Activated CD8-positive, alpha-beta memory T cell treated with anti-CD3 and anti-CD28 coated beads, Interleukin-2, amount 10 ng/mL, durations not matched to agents 7 days and 5 days (primary cell): ENCODE measurements at regions not wholly inside any gene's neighbourhood (a gene's known extent, or its start where the extent isn't known, plus 50 kb on each side); places are given as distances from the start of the nearest gene placed in this dataset.
"Not testable (repeated sequence)": the region's sequence is repeated elsewhere in the genome, so short reads cannot be mapped to it uniquely, and the experiment has no call there.

Experiments
- ATAC-seq: fragments of 150-1000 bp; cut with Tn5 transposase; one replicate; pipeline ENCODE4 v1.10.0; 2021; ENCODE audit warnings: moderate library complexity
- CTCF ChIA-PET: fragments of 350-600 bp; sonication (Branson Sonifier 250); formaldehyde crosslinking; loops from one replicate; lab custom pipeline; 2021; ENCODE audit warnings: antibody characterized with exemption; lab: Charles Lee
- DNase-seq: peaks from one replicate; pipeline ENCODE4 v3.0.0-alpha.2; 2020
- H3K27ac Mint-ChIP-seq: one replicate; pipeline ENCODE4 v1.8.0; 2021; ENCODE audit warnings: mild to moderate bottlenecking, mixed read lengths
- H3K27me3 Mint-ChIP-seq: one replicate; pipeline ENCODE4 v1.8.0; 2021; ENCODE audit warnings: mixed read lengths
- H3K36me3 Mint-ChIP-seq: one replicate; pipeline ENCODE4 v1.8.0; 2021; ENCODE audit warnings: mild to moderate bottlenecking, mixed read lengths
- H3K4me1 Mint-ChIP-seq: one replicate; pipeline ENCODE4 v1.8.0; 2021; ENCODE audit warnings: mixed read lengths
- H3K4me3 Mint-ChIP-seq: one replicate; pipeline ENCODE4 v1.8.0; 2021; ENCODE audit warnings: mild to moderate bottlenecking, moderate library complexity, mixed read lengths
- H3K9me3 Mint-ChIP-seq: one replicate; pipeline ENCODE4 v1.8.0; 2022; ENCODE audit warnings: low read depth, mixed read lengths

DNA sequence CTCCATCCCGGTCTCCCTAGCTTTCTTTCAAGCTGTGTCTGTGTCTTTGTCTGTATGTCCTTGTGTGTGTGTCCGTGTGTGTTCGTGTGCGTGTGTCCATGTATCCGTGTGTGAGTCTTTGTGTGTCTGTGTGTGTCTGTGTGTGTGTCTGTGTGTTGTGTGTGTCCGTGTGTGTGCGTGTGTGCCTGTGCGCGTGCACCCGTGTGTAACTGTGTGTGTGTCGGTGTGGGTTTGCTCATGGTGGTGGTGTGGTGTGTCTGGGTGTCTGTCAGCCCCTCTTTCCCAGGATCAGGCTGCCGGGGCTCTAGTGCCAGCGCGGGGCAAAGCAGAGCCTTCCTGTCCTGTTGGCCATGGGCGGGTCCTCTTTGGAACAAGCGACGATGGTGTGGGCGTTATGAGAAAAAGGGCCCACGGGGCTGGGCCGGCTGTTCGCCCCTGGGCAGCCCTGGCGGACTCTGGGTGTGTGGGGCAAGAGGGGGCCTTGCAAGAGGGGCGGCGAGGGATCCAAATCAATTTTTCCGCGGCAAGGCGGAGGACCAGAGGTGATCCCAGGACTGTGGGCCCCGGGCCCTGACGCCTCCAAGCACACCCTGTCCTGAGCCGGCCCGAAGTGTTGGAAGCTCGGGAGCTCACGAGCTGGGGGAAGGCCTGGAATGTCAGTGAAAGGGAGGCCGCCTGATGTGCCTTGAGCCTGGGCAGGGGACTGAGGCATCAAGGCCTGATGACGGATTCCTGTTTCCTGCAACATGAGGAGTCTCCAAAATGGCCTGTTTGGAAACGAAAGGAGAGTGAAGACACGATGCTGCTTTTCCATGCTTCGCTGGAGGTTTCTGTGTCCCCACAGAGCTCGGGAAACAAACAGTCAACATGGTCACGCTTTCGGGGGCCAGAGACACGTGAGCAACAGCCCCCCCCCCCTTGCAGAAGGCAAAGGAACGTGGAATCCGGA lies 3929.2 kb upstream of the OR11H1 start:
- peaks cover 6% of the 10 kb centered on the region for H3K36me3 Mint-ChIP-seq
- CTCF ChIA-PET: no interaction called here
- DNase-seq (no peak), ATAC-seq (no peak)
- no peak overlapping the region for H3K27ac Mint-ChIP-seq
- H3K4me1 Mint-ChIP-seq: no peaks in the 10 kb centered on the region
- no peak overlapping the region for H3K4me3 Mint-ChIP-seq
- peaks cover 20% of the 10 kb centered on the region for H3K9me3 Mint-ChIP-seq
- H3K27me3 Mint-ChIP-seq: no peaks in the 10 kb centered on the region

GRCh38 chr22:11599456-11599855 lies 3928.5 kb upstream of the OR11H1 start:
- H3K27me3 Mint-ChIP-seq, H3K4me1 Mint-ChIP-seq: not testable (repeated sequence)
- peaks cover 22% of the 10 kb centered on the region for H3K9me3 Mint-ChIP-seq

GRCh38 chr22:11600161-11600560 lies 3927.8 kb upstream of the OR11H1 start:
- H3K27me3 Mint-ChIP-seq, H3K4me1 Mint-ChIP-seq, DNase-seq, H3K36me3 Mint-ChIP-seq, CTCF ChIA-PET, ATAC-seq, H3K27ac Mint-ChIP-seq, H3K4me3 Mint-ChIP-seq: not testable (repeated sequence)
- H3K9me3 Mint-ChIP-seq: peaks cover 18% of the 10 kb centered on the region

More at GRCh38 chr22:11599456-11599855, 3928.5 kb upstream of the OR11H1 start:
- CTCF ChIA-PET, H3K4me3 Mint-ChIP-seq, H3K36me3 Mint-ChIP-seq, DNase-seq, H3K27ac Mint-ChIP-seq, ATAC-seq: not testable (repeated sequence)

DNA sequence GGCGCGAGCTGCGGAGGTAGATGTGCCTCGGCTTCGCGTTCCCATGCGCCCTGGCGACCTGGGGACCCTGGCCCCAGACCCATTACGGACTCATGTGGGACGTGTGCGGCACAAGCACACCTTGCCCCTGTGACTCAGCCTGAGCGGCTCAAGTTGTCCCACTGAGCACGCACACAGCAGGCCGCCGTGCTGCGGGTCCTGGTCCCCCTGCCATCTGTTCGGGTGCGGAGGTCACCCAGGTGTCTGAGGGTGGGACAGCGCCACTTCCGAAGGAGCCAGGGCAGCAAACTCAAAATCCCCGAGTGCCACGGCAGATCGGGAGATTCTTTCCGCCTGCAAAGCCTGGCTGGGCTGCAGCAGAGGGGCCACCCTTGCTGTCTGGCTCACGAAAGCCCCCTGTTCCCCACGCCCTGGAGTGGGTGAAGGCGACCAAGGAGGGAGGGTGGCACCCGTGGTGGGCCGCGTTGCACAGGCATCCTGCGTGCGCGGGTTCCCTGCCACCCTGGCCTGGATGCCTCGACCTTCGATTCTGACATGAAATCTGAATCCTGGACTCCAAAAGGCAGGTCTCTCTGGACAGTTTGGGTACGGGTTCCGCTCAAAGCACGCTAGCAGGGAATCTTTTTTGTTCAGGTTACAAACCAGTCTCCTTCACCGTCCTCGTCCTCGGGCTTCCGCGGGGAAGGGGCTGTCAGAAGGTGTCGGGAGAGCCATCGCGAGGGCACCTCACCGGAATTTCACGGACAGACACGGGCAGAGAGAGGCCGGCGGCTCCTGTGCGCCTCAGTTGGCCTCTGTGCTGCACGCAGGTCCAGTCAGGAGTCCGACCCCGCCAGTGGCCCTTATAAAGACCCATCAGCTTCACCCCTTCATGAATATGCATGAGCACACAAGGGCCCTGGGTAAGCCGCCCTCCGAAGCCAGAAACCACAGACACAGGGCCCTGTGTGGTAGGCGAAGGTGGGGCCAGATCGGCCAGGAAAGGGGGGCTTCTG lies 3926.8 kb upstream of the OR11H1 start:
- H3K27me3 Mint-ChIP-seq, CTCF ChIA-PET, H3K27ac Mint-ChIP-seq: not testable (repeated sequence)

DNA sequence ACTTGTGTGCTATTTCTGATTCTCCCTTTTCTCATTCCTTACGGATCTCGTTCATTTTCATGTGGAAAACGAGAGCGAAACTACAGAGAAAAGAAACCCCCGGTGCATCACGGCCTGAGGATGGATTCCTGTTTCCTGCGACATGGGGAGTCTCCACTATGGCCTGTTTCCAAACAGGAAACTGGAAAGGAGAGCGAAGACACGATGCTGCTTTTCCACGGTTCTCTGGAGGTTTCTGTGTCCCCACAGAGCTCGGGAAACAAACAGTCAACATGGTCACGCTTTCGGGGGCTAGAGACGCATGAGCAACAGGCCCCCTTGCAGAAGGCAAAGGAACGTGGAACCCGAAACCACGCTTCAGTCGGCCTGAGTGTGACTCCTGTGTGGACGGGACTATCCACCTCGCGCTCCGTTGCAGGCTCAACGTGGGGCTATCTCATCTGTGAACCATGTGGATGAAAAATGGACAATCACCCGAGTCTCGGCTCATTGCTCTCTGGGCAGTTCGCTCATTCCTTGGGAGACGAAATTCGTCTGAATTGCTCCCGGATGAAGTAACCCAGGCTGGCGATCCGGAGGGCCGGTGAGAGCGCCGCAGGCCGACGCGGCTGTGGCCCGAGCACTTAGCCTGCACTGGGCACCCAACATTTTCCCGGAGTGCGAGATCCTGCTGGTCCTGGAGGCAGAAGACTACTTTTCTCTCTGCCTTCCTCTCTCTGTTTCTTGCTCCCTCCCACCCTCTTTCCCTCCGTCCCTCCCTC lies 3923.2 kb upstream of the OR11H1 start:
- H3K4me1 Mint-ChIP-seq, H3K4me3 Mint-ChIP-seq, H3K36me3 Mint-ChIP-seq, ATAC-seq, H3K27ac Mint-ChIP-seq, H3K27me3 Mint-ChIP-seq, DNase-seq, CTCF ChIA-PET: not testable (repeated sequence)
- peaks cover 14% of the 10 kb centered on the region for H3K9me3 Mint-ChIP-seq

More for the DNA sequence above, 3926.8 kb upstream of the OR11H1 start:
- peaks cover 19% of the 10 kb centered on the region for H3K9me3 Mint-ChIP-seq
- not testable (repeated sequence) for H3K4me1 Mint-ChIP-seq, H3K36me3 Mint-ChIP-seq, DNase-seq, H3K4me3 Mint-ChIP-seq, ATAC-seq

DNA sequence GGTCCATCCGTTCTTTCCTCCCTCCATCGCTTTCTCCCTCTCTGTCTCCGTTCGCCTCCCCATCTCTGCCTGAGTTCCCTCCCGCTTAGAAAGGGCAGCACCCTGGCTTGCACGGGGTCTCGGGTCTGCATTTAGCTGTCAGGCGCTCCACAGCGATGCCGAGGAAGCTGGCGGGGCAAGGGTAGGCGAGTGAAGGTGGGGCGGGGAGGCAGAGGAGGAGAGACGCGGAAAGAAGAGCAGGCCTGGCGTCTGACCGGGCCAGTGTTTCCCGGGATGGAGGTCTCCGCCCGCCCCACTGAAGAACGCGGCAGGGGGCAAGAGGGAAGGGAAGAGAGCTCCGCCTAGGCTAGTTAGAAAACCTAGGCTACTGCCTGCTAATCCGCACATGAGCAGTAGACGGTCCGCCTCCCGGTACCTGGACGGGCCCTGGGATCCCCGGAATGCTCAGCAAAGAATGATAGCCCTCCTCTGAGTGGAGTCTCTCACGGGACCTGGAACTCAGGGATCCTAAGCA lies 3922.5 kb upstream of the OR11H1 start:
- H3K27me3 Mint-ChIP-seq: no peaks in the 10 kb centered on the region
- H3K4me1 Mint-ChIP-seq: no peaks in the 10 kb centered on the region
- peaks cover 17% of the 10 kb centered on the region for H3K9me3 Mint-ChIP-seq
- ATAC-seq: no peak
- DNase-seq: no peak
- no peak overlapping the region for H3K27ac Mint-ChIP-seq
- peaks cover 1% of the 10 kb centered on the region for H3K36me3 Mint-ChIP-seq
- CTCF ChIA-PET: no interaction called here
- H3K4me3 Mint-ChIP-seq: no peak overlapping the region

- H3K9me3 Mint-ChIP-seq: peaks cover 22% of the 10 kb centered on the region
- ATAC-seq, H3K4me3 Mint-ChIP-seq, DNase-seq, H3K27me3 Mint-ChIP-seq, H3K36me3 Mint-ChIP-seq, CTCF ChIA-PET, H3K27ac Mint-ChIP-seq, H3K4me1 Mint-ChIP-seq: not testable (repeated sequence)
These were observed 3921.7 kb upstream of the OR11H1 start for GRCh38 chr22:11606047-11607000.

DNA sequence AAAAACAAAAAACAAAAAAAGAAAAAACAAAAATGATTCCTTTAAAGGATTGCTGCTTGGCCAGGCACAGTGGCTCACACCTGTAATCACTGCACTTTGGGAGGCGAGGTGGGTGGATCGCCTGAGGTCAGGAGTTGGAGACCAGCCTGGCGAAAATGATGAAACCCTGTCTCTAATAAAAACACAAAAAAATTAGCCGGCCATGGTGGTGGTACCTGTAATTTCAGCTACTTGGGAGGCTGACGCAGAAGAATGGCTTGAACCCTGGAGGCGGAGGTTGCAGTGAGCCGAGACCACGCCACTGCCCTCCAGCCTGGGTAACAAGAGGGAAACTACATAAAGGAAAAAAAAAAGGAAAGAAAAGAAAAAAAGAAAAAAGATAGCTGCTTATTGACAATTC lies 3920.8 kb upstream of the OR11H1 start:
- H3K27me3 Mint-ChIP-seq, H3K4me1 Mint-ChIP-seq, H3K4me3 Mint-ChIP-seq, ATAC-seq, CTCF ChIA-PET, H3K36me3 Mint-ChIP-seq, H3K27ac Mint-ChIP-seq, DNase-seq: not testable (repeated sequence)
- peaks cover 28% of the 10 kb centered on the region for H3K9me3 Mint-ChIP-seq

DNA sequence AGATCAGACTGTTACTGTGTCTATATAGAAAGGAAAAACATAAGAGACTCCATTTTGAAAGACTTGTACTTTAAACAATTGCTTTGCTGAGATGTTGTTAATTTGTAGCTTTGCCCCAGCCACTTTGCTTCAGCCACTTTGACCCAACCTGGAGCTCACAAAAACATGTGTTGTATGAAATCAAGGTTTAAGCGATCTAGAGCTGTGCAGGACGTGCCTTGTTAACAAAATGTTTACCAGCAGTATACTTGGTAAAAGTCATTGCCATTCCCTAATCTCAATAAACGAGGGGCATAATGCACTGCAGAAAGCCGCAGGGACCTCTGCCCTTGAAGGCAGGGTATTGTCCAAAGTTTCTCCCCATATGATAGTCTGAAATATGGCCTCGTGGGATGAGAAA lies 3919.5 kb upstream of the OR11H1 start:
- DNase-seq, H3K27me3 Mint-ChIP-seq, H3K4me1 Mint-ChIP-seq, H3K36me3 Mint-ChIP-seq, H3K27ac Mint-ChIP-seq, CTCF ChIA-PET, ATAC-seq, H3K4me3 Mint-ChIP-seq: not testable (repeated sequence)
- H3K9me3 Mint-ChIP-seq: peaks cover 37% of the 10 kb centered on the region

DNA sequence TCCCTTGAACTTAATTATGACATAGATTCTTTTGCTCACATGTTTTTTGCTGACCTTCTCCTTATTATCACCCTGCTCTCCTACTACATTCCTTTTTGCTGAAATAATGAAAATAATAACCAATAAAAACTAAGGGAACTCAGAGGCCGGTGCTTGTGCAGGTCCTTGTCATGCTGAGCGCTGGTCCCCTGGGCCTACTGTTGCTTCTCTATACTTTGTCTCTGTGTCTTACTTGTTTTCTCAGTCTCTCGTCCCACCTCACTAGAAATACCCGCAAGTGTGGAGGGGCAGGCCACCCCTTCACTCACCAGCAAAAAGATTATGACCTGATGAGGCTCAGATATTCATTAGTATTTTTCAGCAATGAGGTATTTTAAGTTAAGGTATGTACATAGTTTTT lies 3918.8 kb upstream of the OR11H1 start:
- ATAC-seq, CTCF ChIA-PET, H3K4me1 Mint-ChIP-seq, H3K27me3 Mint-ChIP-seq, H3K36me3 Mint-ChIP-seq, DNase-seq, H3K4me3 Mint-ChIP-seq, H3K27ac Mint-ChIP-seq: not testable (repeated sequence)
- H3K9me3 Mint-ChIP-seq: peaks cover 38% of the 10 kb centered on the region

DNA sequence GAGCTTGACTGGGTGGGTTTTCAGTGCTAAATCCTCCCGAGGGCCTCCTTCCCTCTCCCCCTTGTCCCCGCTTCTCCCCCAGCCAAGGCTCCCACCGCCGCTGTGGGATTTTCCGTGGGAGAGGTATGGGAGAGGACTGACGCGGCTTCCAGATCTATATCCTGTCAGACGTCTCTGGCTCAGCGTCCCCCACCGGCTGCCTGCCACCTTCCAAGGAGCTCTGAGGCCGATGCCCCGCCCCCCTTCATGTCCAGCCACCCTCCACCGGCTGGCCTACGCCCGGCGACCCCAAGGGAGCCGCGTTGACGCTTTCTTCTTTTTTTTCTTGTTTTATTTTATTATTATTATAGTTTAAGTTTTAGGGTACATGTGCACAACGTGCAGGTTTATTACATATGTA lies 3916.7 kb upstream of the OR11H1 start:
- CTCF ChIA-PET, H3K27ac Mint-ChIP-seq, H3K4me1 Mint-ChIP-seq, H3K4me3 Mint-ChIP-seq, ATAC-seq, DNase-seq, H3K27me3 Mint-ChIP-seq: not testable (repeated sequence)
- H3K9me3 Mint-ChIP-seq: peaks cover 47% of the 10 kb centered on the region
- H3K36me3 Mint-ChIP-seq: peaks cover 10% of the 10 kb centered on the region

DNA sequence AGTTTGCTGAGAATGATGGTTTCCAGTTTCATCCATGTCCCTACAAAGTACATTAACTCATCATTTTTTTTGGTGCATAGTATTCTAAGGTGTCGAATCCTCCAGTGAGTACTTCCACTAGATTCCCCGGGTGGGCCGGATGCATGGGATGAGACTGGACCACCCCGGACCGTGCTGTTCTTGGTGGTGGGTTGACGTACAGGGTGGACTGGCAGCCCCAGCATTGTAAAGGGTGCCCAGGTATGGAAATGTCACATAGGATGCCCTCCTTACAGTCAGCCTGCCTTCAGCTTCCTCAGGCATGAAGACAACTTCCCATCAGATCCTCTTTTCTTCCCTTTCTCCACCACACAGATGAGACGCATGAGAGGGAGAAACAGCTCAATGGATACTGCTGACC lies 3916.1 kb upstream of the OR11H1 start:
- H3K4me3 Mint-ChIP-seq, H3K4me1 Mint-ChIP-seq, CTCF ChIA-PET, ATAC-seq, DNase-seq, H3K27me3 Mint-ChIP-seq, H3K27ac Mint-ChIP-seq: not testable (repeated sequence)
- Mint-ChIP-seq H3K9me3 (peaks cover 49% of the 10 kb centered on the region), H3K36me3 (peaks cover 12% of the 10 kb centered on the region)
